ENCODE measurements at regions not wholly inside any gene's neighbourhood (a gene's known extent, or its start where the extent isn't known, plus 50 kb on each side); places are given as distances from the start of the nearest gene placed in this dataset.
A peak's percentile ranks its signal among the peaks of the same experiment; 100 is the strongest.
"Not testable (repeated sequence)": the region's sequence is repeated elsewhere in the genome, so short reads cannot be mapped to it uniquely, and the experiment has no call there.

DNA sequence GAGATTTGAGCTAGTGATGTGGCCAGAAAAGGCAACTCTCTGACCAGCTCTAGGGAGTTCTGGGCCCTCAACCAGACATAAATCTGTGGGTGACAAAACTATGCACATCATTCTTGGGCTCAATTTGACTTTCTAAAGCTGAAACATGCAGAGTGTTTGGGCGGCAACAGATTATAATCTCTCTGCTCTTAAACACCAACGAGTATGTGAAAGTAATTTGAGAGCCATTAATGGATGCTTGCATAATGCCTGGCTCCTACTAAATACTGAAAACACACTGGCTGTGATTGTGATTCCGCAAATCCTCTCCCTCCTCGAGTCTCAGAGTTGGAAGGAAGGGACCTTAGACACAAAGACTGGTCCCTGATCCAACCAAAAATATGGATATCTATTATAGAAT is 186.7 kb downstream of the UACA start:
- no peak for DNase-seq

DNA sequence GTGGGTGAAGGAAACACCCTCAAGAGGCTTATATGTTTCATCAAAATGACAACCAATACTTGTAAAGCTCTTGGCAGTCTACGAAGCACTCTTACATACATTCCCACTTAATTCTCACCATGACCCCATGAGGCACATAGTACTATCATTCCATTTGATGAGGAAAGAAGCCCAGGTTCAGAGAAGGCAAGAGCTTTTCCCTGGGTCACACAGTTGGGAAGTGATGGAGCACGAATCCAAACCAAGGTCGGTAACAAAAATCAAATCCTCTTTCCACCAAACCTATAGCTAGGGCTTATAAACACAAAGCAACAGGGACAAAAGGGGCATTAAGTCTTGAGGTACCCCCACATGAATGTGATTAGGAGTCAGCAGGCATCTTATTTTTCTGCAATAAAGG is 187.1 kb downstream of the UACA start:
- no peak for DNase-seq

DNA sequence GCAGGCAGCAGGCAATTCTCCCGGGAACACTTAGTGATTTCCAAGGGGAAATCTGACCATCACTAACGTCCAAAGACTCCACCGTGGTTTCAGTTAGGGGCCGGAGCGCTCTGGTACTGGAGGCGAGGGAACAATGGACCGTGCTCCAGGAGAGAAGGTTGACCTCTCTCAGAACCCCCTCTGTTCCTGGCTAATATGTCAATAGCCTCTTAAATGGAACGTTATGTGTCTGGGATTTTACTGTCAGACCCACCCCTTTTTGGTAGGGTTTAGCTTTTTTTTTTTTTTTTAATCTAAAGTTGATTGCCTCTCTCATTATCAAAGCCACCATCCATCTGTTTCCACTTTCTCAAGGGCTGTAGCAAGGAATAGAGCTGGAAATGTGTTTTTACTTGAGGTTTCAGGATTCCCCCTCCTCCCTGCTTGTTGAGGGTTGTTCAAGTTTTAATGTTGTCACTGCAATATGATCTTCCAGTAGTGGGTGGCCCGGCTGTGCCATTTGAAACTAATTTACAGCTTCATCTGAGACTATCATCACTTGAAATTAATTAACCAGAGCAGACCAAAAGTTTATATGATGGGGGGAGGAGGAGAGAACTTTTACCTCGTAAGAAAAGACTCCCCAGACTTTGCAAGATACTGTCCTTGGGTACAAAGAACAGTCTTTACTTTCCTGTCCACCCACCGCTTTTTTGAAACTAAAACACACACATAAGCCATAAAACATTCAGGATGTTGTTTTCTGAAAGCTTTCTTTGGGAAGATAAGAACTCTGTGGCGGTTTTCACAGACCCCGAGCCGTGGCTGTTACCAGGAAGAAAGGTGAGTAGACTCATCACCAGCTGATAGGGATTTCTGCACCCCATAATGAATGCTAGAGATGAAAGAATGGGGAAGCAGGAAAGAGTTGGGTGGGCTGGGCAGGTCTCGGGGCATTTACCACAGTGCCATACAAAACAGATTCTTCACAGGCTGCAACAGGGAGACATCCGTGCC is 187.8 kb downstream of the UACA start:
- DNase-seq: no peak

DNA sequence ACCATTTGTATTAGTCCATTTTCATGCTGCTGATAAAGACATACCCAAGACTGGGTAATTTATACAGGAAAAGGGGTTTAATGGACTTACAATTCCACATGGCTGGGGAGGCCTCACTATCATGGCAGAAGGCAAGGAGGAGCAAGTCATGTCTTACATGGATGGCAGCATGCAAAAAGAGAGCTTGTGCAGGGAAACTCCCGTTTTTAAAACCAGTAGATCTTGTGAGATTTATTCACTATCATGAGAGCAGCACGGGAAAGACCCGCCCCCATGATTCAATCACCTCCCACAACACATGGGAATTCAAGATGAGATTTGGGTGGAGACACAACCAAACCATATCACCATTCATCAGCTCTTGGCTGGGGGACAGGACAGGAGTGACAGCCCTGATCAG is 189.0 kb downstream of the UACA start:
- not testable (repeated sequence) for DNase-seq

DNA sequence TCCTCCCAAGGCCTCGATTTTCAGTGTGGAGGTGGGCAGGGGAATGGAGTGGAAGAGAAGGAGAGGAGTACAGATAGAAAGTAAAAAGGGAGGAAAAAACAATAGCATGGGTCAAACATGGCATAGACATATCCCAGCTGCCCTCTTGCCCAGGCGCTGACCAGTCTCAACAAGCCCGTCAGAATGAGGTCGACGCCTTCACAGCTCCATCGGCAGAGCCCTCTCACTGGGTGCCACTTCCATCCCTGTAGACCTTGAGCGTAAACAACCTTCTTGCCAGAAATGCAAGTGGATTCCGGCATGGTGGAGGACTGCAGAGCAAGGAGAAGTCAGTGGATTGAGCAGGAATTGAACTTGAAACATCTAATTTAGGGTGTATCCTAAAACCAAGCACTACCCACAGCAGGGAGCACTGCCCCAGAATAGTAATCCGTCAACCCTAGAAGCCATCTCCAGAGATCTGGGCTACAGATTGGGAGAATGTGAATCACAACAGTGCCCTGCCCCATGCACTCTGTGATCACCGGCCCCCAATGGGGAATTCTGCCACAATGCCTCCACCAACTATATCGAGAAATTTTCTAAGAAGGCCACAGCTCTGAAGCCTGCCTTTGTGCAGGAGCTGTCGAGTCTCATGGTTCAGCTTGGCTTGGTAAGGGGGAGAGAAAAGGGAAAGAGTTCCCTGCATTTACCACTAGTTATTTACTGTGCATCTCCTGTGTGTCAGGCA is 190.1 kb downstream of the UACA start:
- DNase-seq: no peak

DNA sequence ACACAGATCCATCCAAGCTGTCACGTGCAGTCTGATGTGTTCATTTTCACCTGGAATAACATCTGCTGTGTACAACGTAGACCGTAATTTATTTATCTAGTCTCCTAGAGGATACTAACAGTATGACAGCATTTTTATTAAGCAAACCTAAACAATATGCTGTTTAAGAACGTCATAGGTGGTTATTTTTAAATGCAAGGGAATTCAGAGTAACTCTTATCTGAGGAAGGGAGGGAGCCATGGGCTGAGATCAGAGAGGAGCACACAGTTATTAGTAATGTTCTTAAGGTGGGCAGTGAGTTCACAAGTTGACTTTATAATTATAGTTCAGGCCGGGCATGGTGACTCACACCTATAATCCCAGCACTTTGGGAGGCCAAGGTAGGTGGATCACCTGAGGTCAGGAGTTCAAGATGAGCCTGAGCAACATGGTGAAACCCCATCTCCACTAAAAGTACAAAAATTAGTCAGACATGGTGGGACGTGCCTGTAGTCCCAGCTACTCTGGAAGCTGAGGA is 193.6 kb downstream of the UACA start:
- no peak for DNase-seq

DNA sequence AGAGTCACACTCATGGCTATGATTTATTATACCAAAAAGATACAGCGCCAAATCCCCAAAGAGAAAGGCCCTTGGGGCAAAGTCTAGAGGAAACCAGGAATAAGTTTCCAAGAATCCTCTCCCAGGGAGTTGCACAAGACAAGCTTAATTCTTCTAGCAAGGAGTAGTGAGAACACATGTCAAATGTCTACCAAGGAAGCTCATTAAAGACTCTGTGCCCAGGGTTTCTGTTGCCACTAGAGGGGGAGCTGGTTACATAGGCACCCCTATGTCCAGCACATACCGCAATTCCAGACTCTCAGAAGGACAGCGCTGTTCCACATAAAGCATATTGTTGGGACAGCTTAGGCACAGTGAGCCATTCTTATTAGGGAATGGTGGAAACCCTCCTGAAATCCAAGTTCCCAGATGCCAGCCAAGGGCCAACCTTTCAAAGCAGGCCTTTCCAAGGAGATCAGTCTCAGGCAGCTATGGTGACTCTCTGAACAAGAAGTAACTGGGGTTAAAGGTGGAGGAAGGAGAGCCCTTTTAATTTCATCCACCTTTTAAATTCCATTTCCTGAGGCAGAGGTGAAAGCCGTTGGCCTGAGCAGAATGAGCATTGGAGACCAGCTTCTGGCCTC is 194.2 kb downstream of the UACA start:
- DNase-seq: no peak

DNA sequence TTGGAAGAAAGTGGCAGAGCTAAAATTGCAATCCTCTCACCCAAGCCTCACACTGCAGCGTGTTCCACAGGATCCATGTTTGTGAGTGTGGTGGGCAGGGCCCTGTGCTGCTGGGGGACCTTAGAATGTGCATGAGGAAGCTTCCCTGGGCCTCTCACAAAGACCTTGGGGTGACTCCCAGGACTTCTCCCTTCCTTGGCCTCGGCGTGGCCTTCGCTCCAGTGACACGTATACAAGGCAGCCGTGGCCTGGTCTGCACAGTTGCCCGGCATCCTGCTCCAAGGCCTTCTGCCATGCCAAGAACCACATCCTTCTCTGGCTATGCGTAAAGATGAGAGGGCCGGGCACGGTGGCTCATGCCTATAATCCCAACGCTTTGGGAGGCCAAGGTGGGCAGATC is 196.4 kb downstream of the UACA start:
- no peak for DNase-seq

DNA sequence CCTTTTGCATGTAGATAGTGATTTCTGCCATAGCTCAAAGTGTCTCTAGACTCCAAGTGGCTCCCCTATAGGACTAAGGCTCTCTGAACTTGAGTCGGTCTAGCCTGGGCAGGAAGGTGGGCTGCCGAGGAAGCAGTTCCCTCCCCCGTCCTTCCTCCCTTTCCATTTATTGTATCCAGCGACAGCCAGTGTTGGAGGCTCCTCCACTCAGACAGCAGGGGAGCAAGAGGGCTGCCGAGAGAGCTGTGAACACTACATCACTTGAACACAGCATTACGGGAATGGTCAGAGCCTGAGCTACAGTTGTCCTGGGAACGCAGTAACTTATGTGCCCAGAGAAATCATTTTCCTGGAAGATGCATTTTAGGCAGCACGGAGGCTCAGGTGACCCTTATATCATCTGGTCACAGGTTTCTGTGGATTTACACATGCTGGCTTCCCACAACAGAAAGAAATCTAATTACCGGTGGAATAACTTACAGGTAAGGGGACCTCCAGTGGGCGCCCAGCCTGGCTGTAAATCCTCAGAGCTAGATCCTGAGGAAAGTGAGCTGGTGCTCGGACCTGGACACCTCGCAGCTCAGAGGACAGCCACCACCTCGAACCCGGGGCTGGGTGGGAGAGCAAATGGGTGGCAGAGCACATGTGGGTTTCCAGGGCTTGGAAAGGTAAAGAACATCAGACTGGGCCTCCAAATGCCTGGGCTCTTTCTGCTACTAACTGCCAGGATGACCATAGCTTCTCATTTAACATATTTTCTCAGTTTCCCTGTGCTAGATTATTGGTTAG is 197.1 kb downstream of the UACA start:
- DNase-seq: no peak

DNA sequence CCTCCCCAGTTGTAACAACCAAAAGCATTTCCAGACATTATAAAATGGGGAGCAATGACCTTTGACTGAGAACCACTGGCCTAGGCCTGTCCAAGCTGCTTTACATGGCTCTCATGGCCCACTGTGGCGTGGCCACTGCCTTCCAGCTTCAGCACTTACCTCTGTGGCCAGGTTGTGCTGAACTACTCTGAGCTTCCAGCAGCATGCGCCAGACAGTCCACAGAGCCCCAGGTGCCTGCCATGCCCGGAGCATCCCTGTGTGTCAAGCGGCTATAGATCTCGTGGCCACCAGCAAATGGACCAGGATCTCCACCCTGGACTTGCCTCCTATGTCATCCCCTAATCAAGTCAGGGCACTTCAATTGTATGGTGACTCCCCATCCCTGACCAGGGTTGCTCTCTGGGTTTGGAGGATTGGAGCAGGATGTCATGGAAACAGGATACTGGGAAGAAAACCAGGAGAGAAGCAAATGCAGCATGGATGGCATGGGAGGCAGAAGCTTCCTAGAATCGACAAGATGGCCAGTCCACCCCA is 199.7 kb downstream of the UACA start:
- DNase-seq: no peak

DNA sequence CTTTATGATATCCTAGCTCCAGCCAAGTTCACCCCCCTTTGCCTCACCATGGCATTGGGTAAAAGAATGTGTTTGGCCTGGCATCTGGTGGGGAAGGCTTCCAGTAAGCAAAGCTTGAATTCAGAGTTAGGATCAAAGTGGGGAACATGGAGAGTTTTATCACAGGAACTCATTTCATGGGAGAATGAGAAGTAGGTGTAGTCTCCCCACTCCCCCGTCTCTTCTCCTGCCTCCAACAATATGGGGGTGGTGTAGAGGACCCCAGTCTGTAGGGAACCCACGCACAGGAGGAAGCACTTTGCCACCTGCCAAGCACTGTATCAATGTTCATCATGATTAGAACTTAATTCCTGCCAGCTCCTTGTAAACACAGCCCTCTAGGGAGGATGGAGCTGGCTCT is 200.5 kb downstream of the UACA start:
- DNase-seq: no peak

DNA sequence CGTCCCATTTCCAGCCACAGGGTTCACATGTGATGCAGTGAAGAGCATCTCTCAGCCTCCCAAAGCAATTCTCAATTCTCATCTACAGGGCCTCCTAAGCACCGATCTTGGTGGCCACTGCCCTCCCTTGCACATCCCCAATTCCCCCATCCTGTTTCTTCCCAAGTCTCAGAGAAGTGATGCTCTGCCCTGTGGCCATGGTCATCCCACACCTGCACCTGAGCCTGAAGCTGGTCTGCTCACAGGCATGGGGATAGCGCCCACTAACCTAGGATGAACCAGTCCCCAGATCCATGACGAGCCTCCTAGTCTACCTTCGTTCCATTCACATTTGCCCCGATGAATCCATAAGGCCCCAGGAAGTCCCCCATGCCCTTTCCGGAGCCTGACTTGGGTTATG is 201.5 kb downstream of the UACA start:
- no peak for DNase-seq

DNA sequence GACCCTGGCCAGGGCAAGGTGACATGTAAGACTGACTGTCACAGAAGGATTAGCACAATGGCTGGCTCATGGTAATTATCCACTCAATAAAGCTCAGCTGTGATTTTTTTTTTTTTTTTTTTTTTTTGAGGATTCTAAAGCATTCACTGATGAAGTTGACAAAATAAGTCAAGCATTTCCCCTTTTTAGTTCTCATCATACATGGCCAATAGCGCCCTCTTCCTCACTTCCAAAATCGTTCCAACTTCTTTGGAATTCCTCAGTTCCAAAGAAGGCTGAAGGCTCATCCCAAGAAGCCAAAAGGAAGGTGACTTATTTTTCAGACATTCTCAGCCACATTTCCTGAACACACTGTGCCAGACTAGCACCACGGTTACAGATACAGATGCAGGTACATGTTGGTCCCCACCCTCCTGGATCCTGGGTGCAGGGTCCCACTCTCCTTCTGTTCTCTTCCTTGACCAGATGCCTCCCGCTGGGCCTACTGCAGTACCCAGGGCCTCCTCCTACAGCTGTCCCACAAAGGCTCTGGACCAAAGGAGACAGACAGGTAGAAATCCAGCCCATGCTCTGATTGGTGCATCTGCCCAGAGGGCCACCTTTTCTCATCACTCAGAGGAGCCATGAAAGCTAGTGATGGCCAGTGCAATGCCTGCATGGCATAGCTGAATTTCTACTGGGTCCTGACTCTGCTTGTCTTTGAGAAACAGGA is 202.6 kb downstream of the UACA start:
- no peak for DNase-seq

DNA sequence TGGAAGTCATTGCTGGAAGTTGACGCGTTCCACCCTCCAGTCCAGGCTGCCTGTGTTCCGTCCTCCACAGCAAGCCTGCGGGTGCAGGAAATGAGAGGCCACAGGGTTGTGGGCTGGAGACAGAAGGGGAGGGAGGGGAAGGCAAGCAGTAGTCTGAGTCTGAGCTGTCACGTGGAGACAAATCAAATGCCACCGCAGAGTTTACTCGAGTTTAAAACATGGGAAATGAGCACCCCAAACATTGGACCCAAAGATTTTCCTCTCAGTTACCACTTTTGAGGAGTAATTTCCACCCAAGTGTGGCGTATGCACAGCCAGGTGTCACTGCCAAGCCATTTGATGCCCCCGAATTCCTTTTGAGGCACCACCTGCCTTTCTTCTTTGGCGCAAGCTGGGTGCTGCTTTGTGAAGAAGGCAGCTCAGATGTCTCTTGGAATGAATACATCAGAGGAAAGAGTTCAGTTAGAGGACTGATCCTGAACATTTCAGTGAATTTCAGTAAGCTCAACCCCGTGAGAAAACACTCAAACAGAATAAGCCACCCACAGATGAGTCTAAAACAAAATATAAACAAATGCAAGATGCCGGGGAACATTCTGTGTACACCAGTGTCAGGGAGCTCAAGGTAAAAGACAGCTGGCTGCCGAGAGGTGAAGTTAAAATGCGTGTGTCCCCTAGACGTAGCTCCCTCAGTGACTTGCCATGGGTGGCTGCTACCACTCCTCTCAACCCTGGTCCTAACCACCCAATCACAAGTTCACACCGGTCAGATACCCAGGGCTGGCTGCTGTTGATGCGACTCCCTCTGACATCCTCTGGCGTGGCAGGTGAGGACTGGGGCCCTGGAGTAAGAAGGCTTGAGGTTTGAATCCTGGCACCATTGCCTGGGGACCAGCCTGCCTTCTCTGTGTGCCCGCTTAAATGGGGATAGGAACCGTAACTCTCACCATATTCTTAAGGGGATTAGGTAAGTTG is 203.8 kb downstream of the UACA start:
- DNase-seq: peak; percentile 43 to 53

DNA sequence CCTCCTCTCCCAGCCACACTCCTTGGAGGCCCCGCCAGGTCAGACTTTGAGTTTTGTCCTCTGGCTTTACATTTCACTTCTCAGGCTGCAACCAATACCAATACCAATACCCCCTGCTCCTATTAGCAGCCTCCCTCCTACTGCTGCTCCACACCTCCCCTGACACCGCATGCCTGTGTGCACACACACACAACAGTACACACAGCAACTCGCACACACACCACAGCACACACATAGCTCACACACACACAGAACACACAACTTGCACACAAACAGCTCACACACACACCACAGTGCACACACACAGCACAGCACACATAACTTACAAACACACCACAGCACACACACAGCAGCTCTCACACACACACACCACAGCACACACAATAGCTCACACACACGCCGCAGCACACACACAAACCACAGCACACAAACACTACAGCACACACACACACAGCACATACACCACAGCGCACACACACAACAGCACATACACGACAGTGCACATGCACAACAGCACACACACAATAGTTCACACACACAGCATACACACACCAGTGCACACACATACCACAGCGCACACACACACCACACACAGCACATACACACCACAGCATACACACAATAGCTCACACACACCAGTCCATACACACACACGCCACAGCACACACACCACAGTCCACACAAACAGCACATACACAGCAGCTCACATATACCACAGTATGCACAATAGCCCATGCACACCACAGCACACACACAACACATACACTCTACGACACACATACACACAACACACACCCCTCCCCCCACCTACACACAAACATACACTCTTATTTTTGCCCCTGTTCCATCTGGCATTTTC is 204.7 kb downstream of the UACA start:
- DNase-seq: no peak

DNA sequence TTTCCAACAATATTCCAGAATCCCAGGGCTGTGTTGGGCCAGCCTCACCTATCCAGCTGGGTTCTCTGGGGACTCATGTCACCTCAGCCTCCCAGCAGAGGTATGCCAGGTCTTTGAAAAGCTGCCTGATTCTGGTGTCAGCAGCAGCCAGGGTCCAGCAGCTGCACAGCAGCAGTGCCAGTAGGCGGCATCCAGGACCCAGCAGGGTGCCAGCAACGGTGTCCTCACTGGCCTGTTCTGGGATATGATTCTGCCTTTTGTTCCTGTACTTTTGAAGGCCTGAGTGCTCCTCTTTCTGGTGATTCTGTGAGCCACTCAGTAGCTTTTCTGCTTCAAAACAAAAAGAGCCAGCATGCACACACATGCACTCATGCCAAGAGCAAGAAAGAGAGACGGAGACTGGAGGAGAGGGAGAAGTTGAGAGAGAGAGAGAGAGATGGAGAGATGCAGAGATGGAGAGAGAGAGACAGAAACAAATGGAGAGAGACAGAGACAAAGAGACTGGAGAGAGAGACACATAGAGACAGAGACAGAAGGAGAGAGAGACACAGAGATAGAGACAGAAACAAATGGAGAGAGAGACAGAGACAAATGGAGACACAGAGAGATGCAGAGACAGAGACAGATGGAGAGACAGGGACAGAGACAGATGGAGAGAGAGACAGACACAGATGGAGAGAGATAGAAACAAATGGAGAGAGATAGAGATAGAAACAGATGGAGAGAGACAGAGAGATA is 205.7 kb downstream of the UACA start:
- no peak for DNase-seq

DNA sequence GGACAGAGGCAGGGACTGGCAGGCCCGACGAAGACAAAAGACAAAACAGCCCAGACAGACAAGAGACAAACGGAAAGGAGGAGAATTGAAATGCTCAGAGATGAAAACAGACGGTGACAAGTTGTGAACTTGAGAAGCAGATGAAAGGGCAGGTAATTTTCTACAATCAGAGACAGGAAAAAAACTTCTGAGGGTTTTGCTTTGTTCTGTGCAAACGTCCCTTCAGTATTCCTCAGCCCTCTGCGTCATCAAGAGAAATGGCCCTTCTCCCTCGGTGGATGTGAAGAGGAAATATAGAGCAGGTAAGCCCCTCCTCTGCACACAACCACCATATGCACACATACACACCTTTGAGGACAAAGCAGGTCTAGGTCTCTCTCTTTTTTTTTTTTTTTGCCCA is 206.6 kb downstream of the UACA start:
- DNase-seq: no peak

DNA sequence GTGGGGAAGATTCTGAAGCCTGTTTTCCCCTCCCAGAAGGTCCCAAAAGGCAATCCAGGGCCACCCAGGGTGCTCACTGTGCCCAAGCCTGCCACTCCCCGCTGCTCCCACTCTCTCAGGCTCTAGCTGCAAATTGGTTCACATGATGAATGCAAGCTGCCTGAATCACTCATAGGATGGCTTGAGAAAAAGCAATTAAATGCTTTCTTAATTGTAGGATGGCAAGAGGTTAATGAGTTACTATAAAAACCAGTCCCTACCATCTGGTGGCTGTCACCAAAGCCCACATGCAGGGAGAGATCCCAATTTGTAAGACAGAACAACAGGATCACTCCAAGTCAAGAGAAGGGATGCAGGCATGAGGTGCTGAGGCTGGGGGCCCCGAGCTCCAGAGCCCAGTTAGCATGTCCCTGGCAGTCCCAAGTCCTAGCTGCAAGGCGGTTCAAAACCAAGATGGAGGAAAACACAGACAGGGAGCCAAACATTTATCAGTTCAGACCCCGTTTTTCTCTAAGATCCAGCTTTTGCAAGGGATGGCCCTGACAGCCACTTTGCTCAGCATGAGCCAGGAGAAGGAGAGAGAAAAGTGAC is 207.1 kb downstream of the UACA start:
- no peak for DNase-seq

Measured in stimulated activated CD4-positive, alpha-beta T cell treated with anti-CD3 and anti-CD28 coated beads, Interleukin-4, amount 100 ng/mL, for 4 hours (primary cell).